ENCODE measurements at regions not wholly inside any gene's neighbourhood (a gene's known extent, or its start where the extent isn't known, plus 50 kb on each side); places are given as distances from the start of the nearest gene placed in this dataset.

- TF ChIP-seq, protein P1, sequence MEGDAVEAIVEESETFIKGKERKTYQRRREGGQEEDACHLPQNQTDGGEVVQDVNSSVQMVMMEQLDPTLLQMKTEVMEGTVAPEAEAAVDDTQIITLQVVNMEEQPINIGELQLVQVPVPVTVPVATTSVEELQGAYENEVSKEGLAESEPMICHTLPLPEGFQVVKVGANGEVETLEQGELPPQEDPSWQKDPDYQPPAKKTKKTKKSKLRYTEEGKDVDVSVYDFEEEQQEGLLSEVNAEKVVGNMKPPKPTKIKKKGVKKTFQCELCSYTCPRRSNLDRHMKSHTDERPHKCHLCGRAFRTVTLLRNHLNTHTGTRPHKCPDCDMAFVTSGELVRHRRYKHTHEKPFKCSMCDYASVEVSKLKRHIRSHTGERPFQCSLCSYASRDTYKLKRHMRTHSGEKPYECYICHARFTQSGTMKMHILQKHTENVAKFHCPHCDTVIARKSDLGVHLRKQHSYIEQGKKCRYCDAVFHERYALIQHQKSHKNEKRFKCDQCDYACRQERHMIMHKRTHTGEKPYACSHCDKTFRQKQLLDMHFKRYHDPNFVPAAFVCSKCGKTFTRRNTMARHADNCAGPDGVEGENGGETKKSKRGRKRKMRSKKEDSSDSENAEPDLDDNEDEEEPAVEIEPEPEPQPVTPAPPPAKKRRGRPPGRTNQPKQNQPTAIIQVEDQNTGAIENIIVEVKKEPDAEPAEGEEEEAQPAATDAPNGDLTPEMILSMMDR (IDR thresholded peaks at IDR 0.05; ENCODE audit: poor library complexity, severe bottlenecking) = no peak
- TF ChIP-seq EZH2 (IDR thresholded peaks at IDR 0.05; ENCODE audit: borderline replicate concordance, insufficient read depth, low read length, poor library complexity, severe bottlenecking) (no peak), POLR2AphosphoS5 (IDR thresholded peaks at IDR 0.05) (no peak), MXI1 (conservative IDR thresholded peaks at IDR 0.05; ENCODE audit: poor library complexity, severe bottlenecking) (no peak), REST (IDR thresholded peaks at IDR 0.05; ENCODE audit: borderline replicate concordance) (no peak), TAF1 (IDR thresholded peaks at IDR 0.05; ENCODE audit: low read depth) (no peak), EP300 (conservative IDR thresholded peaks at IDR 0.05; ENCODE audit: poor library complexity, severe bottlenecking) (no peak), RAD21 (conservative IDR thresholded peaks at IDR 0.05) (no peak)
Measured at GRCh38 chr14:104307246-104307626, 168.8 kb downstream of the KIF26A start.
